Panc1 (cell line): ENCODE measurements at regions not wholly inside any gene's neighbourhood (a gene's known extent, or its start where the extent isn't known, plus 50 kb on each side); places are given as distances from the start of the nearest gene placed in this dataset.

Experiments used
- POLR2AphosphoS5 ChIP-seq: IDR thresholded peaks from 2 replicates; pipeline ENCODE4 v1.6.1; 2012; ENCODE audit warnings: mild to moderate bottlenecking, low read depth, low read length, moderate library complexity
- REST ChIP-seq, 2 experiments: IDR thresholded peaks; 2 replicates each; pipeline ENCODE4 v1.6.1; 2011 to 2012; ENCODE audit warnings: low read depth in 2 of 2, control low read depth in 1 of 2, low read length in 1 of 2, mild to moderate bottlenecking in 1 of 2, moderate library complexity in 1 of 2; ENCODE audit not compliant: insufficient read depth in 1 of 2
- SIN3A ChIP-seq: IDR thresholded peaks from 2 replicates; pipeline ENCODE4 v1.6.1; 2012; ENCODE audit warnings: low read depth, mild to moderate bottlenecking, low read length, moderate library complexity, borderline replicate concordance; ENCODE audit not compliant: insufficient read depth
- TCF7L2 ChIP-seq: IDR thresholded peaks from 2 replicates; pipeline ENCODE4 v1.6.1; 2011; ENCODE audit warnings: mild to moderate bottlenecking, low read depth, low read length, inconsistent platforms
- TF ChIP-seq, protein P1 (sequence below): fragments of 450-650 bp; IDR thresholded peaks from 2 replicates; pipeline ENCODE4 v1.5.1; 2017; ENCODE audit warnings: mild to moderate bottlenecking

GRCh38 chr15:96790004-96790403 is 459.5 kb downstream of the NR2F2 start:
- no peak for TF ChIP-seq POLR2AphosphoS5
- TF ChIP-seq, protein P1, sequence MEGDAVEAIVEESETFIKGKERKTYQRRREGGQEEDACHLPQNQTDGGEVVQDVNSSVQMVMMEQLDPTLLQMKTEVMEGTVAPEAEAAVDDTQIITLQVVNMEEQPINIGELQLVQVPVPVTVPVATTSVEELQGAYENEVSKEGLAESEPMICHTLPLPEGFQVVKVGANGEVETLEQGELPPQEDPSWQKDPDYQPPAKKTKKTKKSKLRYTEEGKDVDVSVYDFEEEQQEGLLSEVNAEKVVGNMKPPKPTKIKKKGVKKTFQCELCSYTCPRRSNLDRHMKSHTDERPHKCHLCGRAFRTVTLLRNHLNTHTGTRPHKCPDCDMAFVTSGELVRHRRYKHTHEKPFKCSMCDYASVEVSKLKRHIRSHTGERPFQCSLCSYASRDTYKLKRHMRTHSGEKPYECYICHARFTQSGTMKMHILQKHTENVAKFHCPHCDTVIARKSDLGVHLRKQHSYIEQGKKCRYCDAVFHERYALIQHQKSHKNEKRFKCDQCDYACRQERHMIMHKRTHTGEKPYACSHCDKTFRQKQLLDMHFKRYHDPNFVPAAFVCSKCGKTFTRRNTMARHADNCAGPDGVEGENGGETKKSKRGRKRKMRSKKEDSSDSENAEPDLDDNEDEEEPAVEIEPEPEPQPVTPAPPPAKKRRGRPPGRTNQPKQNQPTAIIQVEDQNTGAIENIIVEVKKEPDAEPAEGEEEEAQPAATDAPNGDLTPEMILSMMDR, result no peak
- no peak for TF ChIP-seq TCF7L2
- TF ChIP-seq REST (IDR thresholded peaks at IDR 0.05; ENCODE audit: insufficient read depth in 1 of 2, low read depth in 2 of 2, low read length in 1 of 2), result no peak
- TF ChIP-seq SIN3A, result no peak
